Ramos (cell line): ENCODE measurements at regions not wholly inside any gene's neighbourhood (a gene's known extent, or its start where the extent isn't known, plus 50 kb on each side); places are given as distances from the start of the nearest gene placed in this dataset.

Experiments used
- in situ Hi-C: fragments of 300-500 bp; cut with MboI; formaldehyde crosslinking; loops from one replicate; pipeline ENCODE4 v1.14.3; 2022; ENCODE audit warnings: low sequenced_read_pairs; ENCODE audit not compliant: unreplicated experiment

GRCh38 chr7:142357953-142358520 lies 100.2 kb upstream of the PRSS58 start:
- in situ Hi-C loops, result no loop called here

DNA sequence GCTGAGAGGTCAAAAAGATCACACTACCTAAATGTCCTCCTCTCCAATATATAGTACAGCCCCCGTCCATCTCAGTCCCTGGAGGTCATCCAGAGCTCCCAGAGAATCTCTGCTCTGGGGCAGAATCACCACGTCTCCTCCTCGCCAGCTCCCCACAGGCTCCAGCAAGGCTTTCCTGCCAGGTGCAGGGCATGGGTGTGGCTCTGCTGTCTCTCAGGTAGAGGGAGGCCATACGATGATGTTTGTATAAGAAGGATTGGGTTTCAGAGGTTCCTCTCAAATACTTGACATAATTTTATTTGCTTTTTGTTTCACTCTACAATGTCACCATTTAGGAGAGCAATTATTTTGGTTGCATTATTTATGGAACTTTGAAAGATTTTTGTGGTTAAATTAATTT lies 98.3 kb upstream of the PRSS58 start:
- in situ Hi-C loops, result no loop called here

DNA sequence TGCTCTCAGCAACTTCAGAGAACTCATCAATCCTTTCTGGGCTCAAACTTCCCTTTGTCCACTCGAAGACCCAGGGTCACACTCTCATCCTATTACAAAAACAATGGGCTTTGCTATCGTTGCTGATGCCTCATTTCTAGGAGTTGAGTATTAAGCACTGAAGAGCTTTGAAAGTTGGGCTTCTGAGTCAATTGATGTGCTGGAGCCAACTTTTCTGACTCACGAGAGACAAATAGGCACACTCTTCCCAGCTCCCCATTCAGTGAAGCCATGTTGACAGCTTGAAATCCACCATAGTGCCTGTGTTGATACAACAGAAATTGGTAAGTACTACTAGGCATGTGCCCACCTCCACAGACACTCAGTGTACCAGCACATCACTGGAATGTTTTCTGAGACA lies 97.5 kb upstream of the PRSS58 start:
- in situ Hi-C loops, result no loop called here

DNA sequence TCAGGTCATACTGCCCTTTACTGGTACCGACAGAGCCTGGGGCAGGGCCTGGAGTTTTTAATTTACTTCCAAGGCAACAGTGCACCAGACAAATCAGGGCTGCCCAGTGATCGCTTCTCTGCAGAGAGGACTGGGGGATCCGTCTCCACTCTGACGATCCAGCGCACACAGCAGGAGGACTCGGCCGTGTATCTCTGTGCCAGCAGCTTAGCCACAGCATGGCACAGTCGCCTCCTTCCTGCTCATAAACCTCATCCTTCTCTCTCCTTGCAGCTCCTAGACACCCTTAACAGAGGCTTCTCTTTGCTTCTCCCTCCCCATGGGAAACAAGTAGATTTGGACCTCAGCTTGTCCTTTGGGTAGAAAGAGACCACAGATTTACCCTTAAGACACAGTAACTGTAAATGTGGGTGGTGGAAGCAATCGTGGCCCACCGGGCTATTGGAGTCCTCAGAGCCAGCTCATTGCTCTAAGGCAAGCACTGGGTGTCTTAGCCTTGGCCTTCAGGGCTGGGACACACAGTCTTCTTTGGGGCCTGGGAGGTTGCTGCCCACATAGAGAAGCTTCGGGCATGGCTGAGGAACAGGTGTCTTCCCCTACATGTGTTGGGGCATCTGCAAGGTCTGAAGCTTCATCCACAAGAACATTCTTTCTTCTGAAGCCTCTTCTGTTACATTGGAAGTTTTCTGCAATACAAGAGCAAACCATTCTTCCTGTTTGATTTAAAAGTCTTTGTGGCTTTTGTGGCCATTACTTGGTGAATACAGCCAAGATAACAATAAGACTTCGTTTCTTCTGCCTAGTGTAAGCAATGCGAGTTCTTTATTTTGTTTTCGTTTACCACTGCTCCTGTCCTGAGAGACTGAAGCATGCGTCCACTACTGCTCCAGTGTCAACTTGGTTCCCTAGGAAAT lies 95.5 kb upstream of the PRSS58 start:
- in situ Hi-C loops, result no loop called here

GRCh38 chr7:142352543-142352942 lies 94.7 kb upstream of the PRSS58 start:
- in situ Hi-C loops, result no loop called here

GRCh38 chr7:142351145-142351544 lies 93.3 kb upstream of the PRSS58 start:
- in situ Hi-C loops, result no loop called here

- in situ Hi-C loops, result no loop called here
Observed at GRCh38 chr7:142349670-142350405, 92.0 kb upstream of the PRSS58 start.

GRCh38 chr7:142348921-142349405 lies 91.1 kb upstream of the PRSS58 start:
- in situ Hi-C loops, result no loop called here

DNA sequence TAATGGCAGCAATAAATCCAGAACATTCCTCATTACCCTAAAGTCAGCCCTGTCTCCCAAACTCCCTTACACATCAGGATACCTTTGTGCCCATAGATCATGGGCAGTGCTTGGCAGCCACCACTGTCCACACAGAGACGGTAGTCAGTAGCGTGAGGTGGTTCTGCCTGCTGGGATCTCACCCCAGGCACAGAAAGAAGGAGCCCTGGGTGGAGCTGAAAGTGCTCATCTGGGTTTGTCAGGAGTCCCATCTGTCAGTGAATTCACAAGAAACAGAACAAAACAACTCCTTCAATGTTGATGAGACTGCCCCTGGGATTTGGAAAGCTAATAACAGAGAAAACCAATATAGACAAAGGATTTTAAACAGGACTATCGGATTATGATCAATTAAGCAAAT lies 90.2 kb upstream of the PRSS58 start:
- in situ Hi-C loops, result no loop called here

DNA sequence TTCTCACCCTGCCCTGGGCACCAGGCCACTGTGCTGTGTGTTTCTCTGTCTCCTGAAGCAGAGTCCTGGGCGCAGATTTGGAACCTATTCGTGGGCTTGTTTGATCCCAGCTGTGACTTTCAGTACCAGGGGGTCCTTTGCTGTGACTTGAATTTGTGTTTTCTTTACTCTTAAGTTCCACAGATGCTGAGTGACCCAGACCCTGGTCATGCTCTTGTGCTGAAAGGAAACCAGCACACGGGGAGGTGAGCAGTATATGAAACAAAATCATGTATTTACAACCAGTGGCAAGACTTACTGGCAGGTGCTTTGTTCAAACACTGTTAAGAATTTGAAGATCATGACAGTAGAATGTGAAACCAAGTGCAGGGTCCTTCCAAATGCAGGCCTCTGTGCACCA lies 89.2 kb upstream of the PRSS58 start:
- in situ Hi-C loops, result no loop called here

DNA sequence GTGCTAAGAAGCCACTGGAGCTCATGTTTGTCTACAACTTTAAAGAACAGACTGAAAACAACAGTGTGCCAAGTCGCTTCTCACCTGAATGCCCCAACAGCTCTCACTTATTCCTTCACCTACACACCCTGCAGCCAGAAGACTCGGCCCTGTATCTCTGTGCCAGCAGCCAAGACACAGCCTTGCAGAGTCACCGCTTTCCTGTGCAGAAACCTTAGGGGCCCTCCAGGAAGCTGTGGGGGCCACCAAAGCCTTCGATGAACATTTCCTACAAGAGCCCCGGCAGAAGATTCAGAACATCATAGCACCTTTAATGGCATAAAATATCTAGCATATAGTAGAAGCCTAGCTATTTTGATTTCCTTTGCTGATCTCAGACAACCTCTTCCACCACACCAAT lies 88.0 kb upstream of the PRSS58 start:
- in situ Hi-C loops, result no loop called here

DNA sequence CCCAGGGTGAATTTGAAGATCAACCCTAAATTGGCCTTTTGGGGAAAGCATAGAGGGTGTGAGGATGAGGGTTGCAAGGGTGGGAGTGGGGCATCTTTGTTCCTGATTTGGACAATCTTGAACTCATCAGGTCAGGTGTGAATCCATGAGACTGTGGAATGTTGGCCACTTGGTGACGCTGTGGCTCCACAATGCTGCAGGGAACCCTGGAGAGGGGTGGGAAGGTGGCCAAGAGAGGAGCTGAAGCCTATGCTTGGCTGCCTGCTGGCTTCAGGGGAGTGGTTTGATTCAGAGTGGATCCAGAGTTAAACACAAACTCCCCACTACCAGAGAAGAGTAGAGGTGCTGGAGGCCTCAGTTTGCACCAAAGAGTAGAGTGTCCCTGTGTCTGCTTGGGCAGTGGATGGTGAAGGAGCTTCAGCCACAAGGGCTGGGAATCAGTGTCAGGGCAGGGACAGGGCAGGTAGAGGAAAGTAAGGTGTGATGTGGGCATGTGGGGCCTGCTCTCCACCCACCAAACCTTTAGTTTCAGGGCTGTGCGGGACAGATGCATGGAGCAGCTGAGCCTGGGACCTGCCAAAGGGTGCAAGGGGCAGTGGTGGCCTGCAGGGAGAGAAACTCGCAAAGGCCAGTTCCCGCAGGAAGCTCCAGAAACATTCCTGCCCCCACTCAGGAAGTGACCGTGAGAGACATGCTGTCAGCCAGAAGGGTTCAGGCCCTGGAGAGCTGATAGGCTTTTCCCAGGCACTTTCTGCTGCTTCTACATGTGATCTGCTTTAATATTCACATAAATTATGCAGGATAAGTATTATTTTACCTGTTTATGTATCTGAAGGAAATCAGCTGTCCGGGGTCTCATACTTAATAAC lies 81.0 kb upstream of the PRSS58 start:
- in situ Hi-C loops, result no loop called here

GRCh38 chr7:142337054-142338001 lies 79.5 kb upstream of the PRSS58 start:
- in situ Hi-C loops, result no loop called here

DNA sequence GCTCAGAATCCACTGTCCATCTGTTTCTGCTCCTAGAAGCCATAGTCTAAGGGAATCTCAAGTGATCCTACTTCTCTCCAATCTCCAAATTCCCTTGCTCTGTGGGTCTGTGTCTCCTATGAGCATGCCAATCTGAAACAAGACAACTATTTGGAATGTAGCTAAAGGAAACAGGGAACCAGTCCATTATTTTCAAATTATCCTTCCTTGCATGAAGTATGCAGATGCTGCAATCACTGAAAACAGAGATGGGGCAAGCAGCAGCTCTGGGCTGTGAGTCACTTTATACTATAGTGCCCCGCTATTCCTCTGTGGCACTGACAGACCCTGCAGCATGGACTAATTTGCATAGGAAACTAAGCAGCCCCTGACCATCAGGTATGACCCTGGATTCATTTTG lies 76.9 kb upstream of the PRSS58 start:
- in situ Hi-C loops, result no loop called here

- in situ Hi-C loops, result no loop called here
Observed at GRCh38 chr7:142334236-142334635, 76.4 kb upstream of the PRSS58 start.

DNA sequence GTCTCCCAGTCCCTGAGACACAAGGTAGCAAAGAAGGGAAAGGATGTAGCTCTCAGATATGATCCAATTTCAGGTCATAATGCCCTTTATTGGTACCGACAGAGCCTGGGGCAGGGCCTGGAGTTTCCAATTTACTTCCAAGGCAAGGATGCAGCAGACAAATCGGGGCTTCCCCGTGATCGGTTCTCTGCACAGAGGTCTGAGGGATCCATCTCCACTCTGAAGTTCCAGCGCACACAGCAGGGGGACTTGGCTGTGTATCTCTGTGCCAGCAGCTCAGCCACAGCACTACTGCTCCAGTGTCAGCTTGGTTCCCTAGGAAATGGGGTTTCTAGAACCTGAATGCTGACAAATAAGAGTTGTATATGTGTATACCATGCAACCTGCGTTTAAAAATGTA lies 74.6 kb upstream of the PRSS58 start:
- in situ Hi-C loops, result no loop called here

GRCh38 chr7:142331941-142332340 lies 74.1 kb upstream of the PRSS58 start:
- in situ Hi-C loops, result no loop called here

DNA sequence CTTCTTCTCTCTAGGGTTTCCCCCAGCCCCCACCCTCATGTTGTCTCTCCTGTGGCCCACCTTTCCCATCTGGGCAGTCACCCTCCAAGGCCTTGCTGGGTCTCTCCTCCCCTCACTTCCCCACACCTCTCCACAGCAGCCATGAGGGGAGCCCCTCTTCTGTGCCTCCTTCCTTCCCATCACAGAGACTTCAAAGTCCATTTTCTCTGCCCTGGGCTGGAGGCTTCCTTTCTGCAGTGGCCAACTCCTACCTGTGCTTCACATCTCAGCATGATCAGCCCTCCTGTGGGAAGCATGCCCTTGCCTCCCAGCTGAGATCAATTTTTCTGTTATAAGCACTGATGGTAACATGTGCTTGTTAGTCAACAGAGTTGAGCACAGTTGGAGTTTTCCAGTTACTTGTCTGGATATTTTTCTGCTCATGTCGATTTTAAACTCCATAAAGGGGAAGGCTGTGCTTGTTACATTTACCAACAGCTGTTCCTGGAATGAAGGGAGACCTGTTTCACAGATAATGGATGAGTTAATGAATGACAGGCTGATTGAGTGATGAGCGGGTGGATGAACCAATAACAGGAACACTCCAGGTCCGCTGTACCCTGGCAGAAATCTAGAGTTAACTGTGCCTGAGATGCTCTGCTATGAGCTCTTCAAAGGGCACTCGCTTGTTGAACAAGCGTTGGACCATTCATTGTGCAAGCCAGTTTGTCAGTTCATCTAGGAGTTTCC lies 71.4 kb upstream of the PRSS58 start:
- in situ Hi-C loops, result no loop called here
